Right lobe of liver (tissue), 4 donors: ENCODE measurements at regions not wholly inside any gene's neighbourhood (a gene's known extent, or its start where the extent isn't known, plus 50 kb on each side); places are given as distances from the start of the nearest gene placed in this dataset.

ENCODE experiments used
- POLR2A ChIP-seq: fragments of 450-650 bp; IDR thresholded peaks from one replicate; pipeline ENCODE4 v1.6.1; 2017; ENCODE audit warnings: antibody characterized with exemption, mild to moderate bottlenecking
- TF ChIP-seq, protein P1 (sequence below), 4 donors: fragments of 200-600 bp in 3 of 4; fragments of 450-650 bp in 1 of 4; IDR thresholded peaks; one replicate each; pipeline versions ENCODE4 v1.5.1 to v1.8.0; 2016 to 2022; ENCODE audit warnings: antibody characterized with exemption in 4 of 4, mild to moderate bottlenecking in 2 of 4
- donor health status: DM: no; HTN: no; CAD: no.
- donor health status: DM: no; HTN: no; CAD: no.
- donor health status: DM: no; HTN: yes; CAD: no.

GRCh38 chr6:84597238-84597875, 167.0 kb downstream of the TBX18 start:
- TF ChIP-seq POLR2A: no peak
- TF ChIP-seq, protein P1, sequence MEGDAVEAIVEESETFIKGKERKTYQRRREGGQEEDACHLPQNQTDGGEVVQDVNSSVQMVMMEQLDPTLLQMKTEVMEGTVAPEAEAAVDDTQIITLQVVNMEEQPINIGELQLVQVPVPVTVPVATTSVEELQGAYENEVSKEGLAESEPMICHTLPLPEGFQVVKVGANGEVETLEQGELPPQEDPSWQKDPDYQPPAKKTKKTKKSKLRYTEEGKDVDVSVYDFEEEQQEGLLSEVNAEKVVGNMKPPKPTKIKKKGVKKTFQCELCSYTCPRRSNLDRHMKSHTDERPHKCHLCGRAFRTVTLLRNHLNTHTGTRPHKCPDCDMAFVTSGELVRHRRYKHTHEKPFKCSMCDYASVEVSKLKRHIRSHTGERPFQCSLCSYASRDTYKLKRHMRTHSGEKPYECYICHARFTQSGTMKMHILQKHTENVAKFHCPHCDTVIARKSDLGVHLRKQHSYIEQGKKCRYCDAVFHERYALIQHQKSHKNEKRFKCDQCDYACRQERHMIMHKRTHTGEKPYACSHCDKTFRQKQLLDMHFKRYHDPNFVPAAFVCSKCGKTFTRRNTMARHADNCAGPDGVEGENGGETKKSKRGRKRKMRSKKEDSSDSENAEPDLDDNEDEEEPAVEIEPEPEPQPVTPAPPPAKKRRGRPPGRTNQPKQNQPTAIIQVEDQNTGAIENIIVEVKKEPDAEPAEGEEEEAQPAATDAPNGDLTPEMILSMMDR (IDR thresholded peaks at IDR 0.05): no peak
